PC-9 (cell line): ENCODE measurements at regions not wholly inside any gene's neighbourhood (a gene's known extent, or its start where the extent isn't known, plus 50 kb on each side); places are given as distances from the start of the nearest gene placed in this dataset.

Source experiments
- BruUV-seq: library from RNA; stranded (reverse); fragments of 400-500 nt; replicated peaks from 2 replicates; lab custom pipeline; 2021; lab: Mats Ljungman, UMichigan
- CTCF ChIA-PET: fragments of 300-600 bp; sonication (Branson Sonifier 250); formaldehyde crosslinking; loops from one replicate; lab custom pipeline; 2022; ENCODE audit warnings: antibody characterized with exemption; lab: Charles Lee
- POLR2A ChIA-PET: fragments of 300-600 bp; sonication (Branson Sonifier 250); formaldehyde crosslinking; loops from one replicate; lab custom pipeline; 2022; ENCODE audit warnings: antibody characterized with exemption; ENCODE audit not compliant: unreplicated experiment; lab: Charles Lee
- DNase-seq, 2 experiments: peaks; one replicate each; pipeline versions ENCODE4 v3.0.0 to v3.0.0-alpha.2; 2015 to 2022; ENCODE audit warnings: mixed read lengths in 1 of 2
- H2AFZ ChIP-seq: fragments of 200-600 bp; sonication (generic); 2 replicates; pipeline ENCODE4 v1.8.1; 2017; ENCODE audit warnings: antibody characterized with exemption
- H3F3A ChIP-seq: fragments of 200-600 bp; sonication (generic); 2 replicates; pipeline ENCODE4 v1.8.1; 2017; ENCODE audit warnings: antibody characterized with exemption, mild to moderate bottlenecking, low read depth; ENCODE audit not compliant: insufficient read depth
- H3K27ac ChIP-seq: fragments of 200-600 bp; sonication (generic); 2 replicates; pipeline ENCODE4 v1.6.1; 2016; ENCODE audit warnings: mixed run types
- H3K27me3 ChIP-seq: fragments of 200-600 bp; sonication (generic); 2 replicates; pipeline ENCODE4 v1.6.1; 2016; ENCODE audit warnings: low read depth, mixed run types; ENCODE audit not compliant: insufficient read depth
- H3K36me3 ChIP-seq: fragments of 200-600 bp; sonication (generic); 2 replicates; pipeline ENCODE4 v1.6.1; 2016; ENCODE audit warnings: low read depth, mixed run types
- H3K4me1 ChIP-seq: fragments of 200-600 bp; sonication (generic); replicated peaks from 2 replicates; pipeline ENCODE4 v1.6.1; 2016; ENCODE audit warnings: mixed run types; ENCODE audit not compliant: insufficient read depth
- H3K4me2 ChIP-seq: fragments of 200-600 bp; sonication (generic); 2 replicates; pipeline ENCODE4 v1.6.1; 2017; ENCODE audit warnings: mixed run types
- H3K4me3 ChIP-seq: fragments of 200-600 bp; sonication (generic); 2 replicates; pipeline ENCODE4 v1.6.1; 2016; ENCODE audit warnings: mixed run types
- H3K79me2 ChIP-seq: fragments of 200-600 bp; sonication (generic); 2 replicates; pipeline ENCODE4 v1.6.1; 2017; ENCODE audit warnings: low read depth, mixed run types
- H3K9me2 ChIP-seq: fragments of 200-600 bp; sonication (generic); 2 replicates; pipeline ENCODE4 v1.8.1; 2017; ENCODE audit warnings: mild to moderate bottlenecking; ENCODE audit not compliant: insufficient read depth
- H3K9me3 ChIP-seq: fragments of 200-600 bp; sonication (generic); 2 replicates; pipeline ENCODE4 v1.8.1; 2016; ENCODE audit warnings: low read depth; ENCODE audit not compliant: insufficient read depth
- H4K20me1 ChIP-seq: fragments of 200-600 bp; sonication (generic); 2 replicates; pipeline ENCODE4 v1.8.1; 2017; ENCODE audit not compliant: insufficient read depth
- CTCF ChIP-seq: fragments of 200-600 bp; sonication (generic); conservative IDR thresholded peaks from 2 replicates; pipeline ENCODE4 v1.6.1; 2017; ENCODE audit warnings: mixed run types, antibody characterized with exemption, mild to moderate bottlenecking, moderate library complexity
- EZH2 ChIP-seq: fragments of 200-600 bp; sonication (generic); IDR thresholded peaks from 2 replicates; pipeline ENCODE4 v1.8.0; 2017; ENCODE audit warnings: antibody characterized with exemption, low read depth
- intact Hi-C: fragments of 100-400 bp; cut with micrococcal nuclease; formaldehyde crosslinking; loops from one replicate; pipeline ENCODE4 v1.10.0; 2022; ENCODE audit not compliant: unreplicated experiment

- no peak for DNase-seq
Measured at GRCh38 chr4:159002950-159003349, 99.9 kb upstream of the RAPGEF2 start.

GRCh38 chr4:159003420-159004253 lies 99.2 kb upstream of the RAPGEF2 start:
- Histone ChIP-seq H3K9me3 (no peaks in the 10 kb centered on the region), H3K4me1 (peaks cover 31% of the 10 kb centered on the region), H3K27me3 (no peaks in the 10 kb centered on the region), H4K20me1 (no peaks in the 10 kb centered on the region), H3F3A (peaks cover 12% of the 10 kb centered on the region; the same call in 1 of the 2 replicates), H3K36me3 (no peaks in the 10 kb centered on the region), H3K9me2 (no peaks in the 10 kb centered on the region), H3K79me2 (no peaks in the 10 kb centered on the region), H3K4me3 (no peak overlapping the region), H2AFZ (0 out of 2 replicates have a peak overlapping the region, but pooled peaks have one; percentile 33), H3K4me2 (no peak overlapping the region), H3K27ac (0 out of 2 replicates have a peak overlapping the region, but pooled peaks have one; percentile 29)
- POLR2A ChIA-PET: interaction anchor here (0.7 kb wide), 1 partner anchor 68 kb away, joined by 18 read pairs; no protein-coding TSS in a partner anchor
- no peak for DNase-seq
- intact Hi-C loops: no loop called here
- no TSS peak for BruUV-seq
- TF ChIP-seq EZH2 (no peak), CTCF (no peak)
- CTCF ChIA-PET: interaction anchor here (0.6 kb wide), 1 partner anchor 152 kb away, joined by 3 read pairs; no protein-coding TSS in a partner anchor

More at GRCh38 chr4:159002950-159003349, 99.9 kb upstream of the RAPGEF2 start:
- H3K79me2 ChIP-seq: no peaks in the 10 kb centered on the region
- no peak overlapping the region for H2AFZ ChIP-seq
- no peaks in the 10 kb centered on the region for H3K36me3 ChIP-seq
- no peaks in the 10 kb centered on the region for H3K9me3 ChIP-seq
- intact Hi-C loops: no loop called here
- H3K27ac ChIP-seq: no peak overlapping the region
- no peak overlapping the region for H3K4me3 ChIP-seq
- H4K20me1 ChIP-seq: no peaks in the 10 kb centered on the region
- H3K9me2 ChIP-seq: no peaks in the 10 kb centered on the region
- H3F3A ChIP-seq: peaks cover 12% of the 10 kb centered on the region; the same call in 1 of the 2 replicates
- no peaks in the 10 kb centered on the region for H3K27me3 ChIP-seq
- CTCF ChIA-PET: interaction anchor here (0.6 kb wide), 1 partner anchor 151 kb away, joined by 3 read pairs; no protein-coding TSS in a partner anchor
- POLR2A ChIA-PET: no interaction called here
- no TSS peak for BruUV-seq
- no peak overlapping the region for H3K4me2 ChIP-seq
- peaks cover 31% of the 10 kb centered on the region for H3K4me1 ChIP-seq
- TF ChIP-seq CTCF (no peak), EZH2 (no peak)

- Histone ChIP-seq H3K27ac (peak overlapping the region; percentile 99), H2AFZ (peak overlapping the region; percentile 40; the same call in 1 of the 2 replicates), H3K36me3 (no peaks in the 10 kb centered on the region), H3K4me1 (peaks cover 37% of the 10 kb centered on the region), H3K79me2 (no peaks in the 10 kb centered on the region), H3K27me3 (no peaks in the 10 kb centered on the region), H3K4me2 (peak overlapping the region; percentile 67), H4K20me1 (no peaks in the 10 kb centered on the region), H3K4me3 (peak overlapping the region; percentile 33), H3F3A (peaks cover 17% of the 10 kb centered on the region; the same call in 1 of the 2 replicates), H3K9me2 (no peaks in the 10 kb centered on the region), H3K9me3 (no peaks in the 10 kb centered on the region)
- BruUV-seq: no TSS peak
- DNase-seq: peak; percentile 61 to 96
- ChIA-PET CTCF (interaction anchor here (1.2 kb wide), 1 partner anchor 148 kb away, joined by 4 read pairs; no protein-coding TSS in a partner anchor), POLR2A (interaction anchor here (1.1 kb wide), 1 partner anchor 10 kb away, joined by 7 read pairs; no protein-coding TSS in a partner anchor)
- no peak for TF ChIP-seq CTCF
- TF ChIP-seq EZH2: no peak
- intact Hi-C loops: loop anchor here (2.0 kb wide), 2 partner anchors 41 to 97 kb away; partner anchors contain the start of gene RAPGEF2
Measured at GRCh38 chr4:159006202-159006601, 96.7 kb upstream of the RAPGEF2 start.
